Islet of Langerhans (tissue), 1 donor: ENCODE measurements at regions not wholly inside any gene's neighbourhood (a gene's known extent, or its start where the extent isn't known, plus 50 kb on each side); places are given as distances from the start of the nearest gene placed in this dataset.
"Not testable (repeated sequence)": the region's sequence is repeated elsewhere in the genome, so short reads cannot be mapped to it uniquely, and the experiment has no call there.

Experiments
- FAIRE-seq: peaks from one replicate; lab custom pipeline; 2011; peaks lifted over from hg19 to GRCh38; lab: Jason Lieb, UNC

- no peak for FAIRE-seq
These were observed 128.0 kb downstream of the TENT5A start for GRCh38 chr6:81624453-81624852.

GRCh38 chr6:81623106-81623759 lies 129.2 kb downstream of the TENT5A start:
- no peak for FAIRE-seq

GRCh38 chr6:81621816-81622395 lies 130.6 kb downstream of the TENT5A start:
- FAIRE-seq: no peak

GRCh38 chr6:81614292-81614691 lies 138.2 kb downstream of the TENT5A start:
- peak; percentile 55 for FAIRE-seq

- no peak for FAIRE-seq
These were observed 138.9 kb downstream of the TENT5A start for GRCh38 chr6:81613606-81614005.

- no peak for FAIRE-seq
These were observed 140.3 kb downstream of the TENT5A start for GRCh38 chr6:81612136-81612535.

GRCh38 chr6:81609736-81610135 lies 142.7 kb downstream of the TENT5A start:
- no peak for FAIRE-seq

GRCh38 chr6:81608776-81609175 lies 143.7 kb downstream of the TENT5A start:
- FAIRE-seq: no peak

- FAIRE-seq: no peak
These were observed 145.5 kb downstream of the TENT5A start for GRCh38 chr6:81606965-81607381.

- FAIRE-seq: no peak
These were observed 147.0 kb downstream of the TENT5A start for GRCh38 chr6:81605526-81605925.

GRCh38 chr6:81601918-81602317 lies 150.6 kb downstream of the TENT5A start:
- no peak for FAIRE-seq

- FAIRE-seq: not testable (repeated sequence)
These were observed 152.0 kb downstream of the TENT5A start for GRCh38 chr6:81600488-81600887.

GRCh38 chr6:81594501-81594900 lies 158.0 kb downstream of the TENT5A start:
- no peak for FAIRE-seq

GRCh38 chr6:81590314-81590691 lies 162.2 kb downstream of the TENT5A start:
- no peak for FAIRE-seq

- FAIRE-seq: peak; percentile 64
These were observed 162.8 kb downstream of the TENT5A start for GRCh38 chr6:81589465-81590313.

GRCh38 chr6:81585686-81586085 lies 166.8 kb downstream of the TENT5A start:
- FAIRE-seq: not testable (repeated sequence)

- FAIRE-seq: not testable (repeated sequence)
These were observed 168.3 kb downstream of the TENT5A start for GRCh38 chr6:81584156-81584555.

GRCh38 chr6:81575442-81575841 lies 177.0 kb downstream of the TENT5A start:
- no peak for FAIRE-seq

GRCh38 chr6:81572020-81572419 lies 180.5 kb downstream of the TENT5A start:
- FAIRE-seq: no peak

- no peak for FAIRE-seq
These were observed 181.8 kb downstream of the TENT5A start for GRCh38 chr6:81570681-81571080.

GRCh38 chr6:81568973-81569372 lies 183.5 kb downstream of the TENT5A start:
- no peak for FAIRE-seq

GRCh38 chr6:81565071-81565470 lies 187.4 kb downstream of the TENT5A start:
- no peak for FAIRE-seq

GRCh38 chr6:81564470-81565068 lies 187.9 kb downstream of the TENT5A start:
- FAIRE-seq: no peak
